ENCODE measurements at regions not wholly inside any gene's neighbourhood (a gene's known extent, or its start where the extent isn't known, plus 50 kb on each side); places are given as distances from the start of the nearest gene placed in this dataset.

- TF ChIP-seq, protein P1, sequence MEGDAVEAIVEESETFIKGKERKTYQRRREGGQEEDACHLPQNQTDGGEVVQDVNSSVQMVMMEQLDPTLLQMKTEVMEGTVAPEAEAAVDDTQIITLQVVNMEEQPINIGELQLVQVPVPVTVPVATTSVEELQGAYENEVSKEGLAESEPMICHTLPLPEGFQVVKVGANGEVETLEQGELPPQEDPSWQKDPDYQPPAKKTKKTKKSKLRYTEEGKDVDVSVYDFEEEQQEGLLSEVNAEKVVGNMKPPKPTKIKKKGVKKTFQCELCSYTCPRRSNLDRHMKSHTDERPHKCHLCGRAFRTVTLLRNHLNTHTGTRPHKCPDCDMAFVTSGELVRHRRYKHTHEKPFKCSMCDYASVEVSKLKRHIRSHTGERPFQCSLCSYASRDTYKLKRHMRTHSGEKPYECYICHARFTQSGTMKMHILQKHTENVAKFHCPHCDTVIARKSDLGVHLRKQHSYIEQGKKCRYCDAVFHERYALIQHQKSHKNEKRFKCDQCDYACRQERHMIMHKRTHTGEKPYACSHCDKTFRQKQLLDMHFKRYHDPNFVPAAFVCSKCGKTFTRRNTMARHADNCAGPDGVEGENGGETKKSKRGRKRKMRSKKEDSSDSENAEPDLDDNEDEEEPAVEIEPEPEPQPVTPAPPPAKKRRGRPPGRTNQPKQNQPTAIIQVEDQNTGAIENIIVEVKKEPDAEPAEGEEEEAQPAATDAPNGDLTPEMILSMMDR (IDR thresholded peaks at IDR 0.05): no peak
- TF ChIP-seq POLR2A (IDR thresholded peaks at IDR 0.05) (no peak), POLR2AphosphoS5 (IDR thresholded peaks at IDR 0.05) (no peak)
These were observed 754.5 kb downstream of the HDGFL1 start for GRCh38 chr6:23323897-23324296.

Data from stomach (tissue), 4 donors.